CD14-positive monocyte (primary cell): ENCODE measurements at regions not wholly inside any gene's neighbourhood (a gene's known extent, or its start where the extent isn't known, plus 50 kb on each side); places are given as distances from the start of the nearest gene placed in this dataset.

Experiments used
- DNase-seq, 3 donors: peaks; one replicate each; pipeline ENCODE4 v3.0.0-alpha.2; 2011 to 2022
- H2AFZ ChIP-seq: 2 replicates; pipeline ENCODE4 v1.6.0; 2012; ENCODE audit warnings: mild to moderate bottlenecking, low read depth, low read length, inconsistent platforms; ENCODE audit not compliant: insufficient read depth, poor library complexity, severe bottlenecking
- H3K27ac ChIP-seq, 2 donors: 1 replicate in 1 of 2; 2 replicates in 1 of 2; pipeline ENCODE4 v1.5.1; 2012 to 2013; ENCODE audit warnings: low read length in 2 of 2, control low read depth in 1 of 2, inconsistent platforms in 1 of 2, low read depth in 1 of 2, mild to moderate bottlenecking in 1 of 2
- H3K27me3 ChIP-seq, 2 donors: one replicate each; pipeline versions ENCODE4 v1.6.0 to v1.6.1; 2011 to 2013; ENCODE audit warnings: low read length in 2 of 2; ENCODE audit not compliant: control insufficient read depth in 2 of 2, insufficient read depth in 2 of 2
- H3K36me3 ChIP-seq, 2 donors: replicated peaks in 1 of 2; 1 replicate in 1 of 2; 2 replicates in 1 of 2; pipeline versions ENCODE4 v1.5.1 to v1.6.1; 2012 to 2013; ENCODE audit warnings: low read length in 2 of 2, control low read depth in 1 of 2, inconsistent platforms in 1 of 2, mild to moderate bottlenecking in 1 of 2; ENCODE audit not compliant: insufficient read depth in 2 of 2, control insufficient read depth in 1 of 2
- H3K4me1 ChIP-seq, 2 donors: 1 replicate in 1 of 2; 2 replicates in 1 of 2; pipeline versions ENCODE4 v1.5.1 to v1.6.1; 2012 to 2013; ENCODE audit warnings: low read length in 2 of 2, control low read depth in 1 of 2, inconsistent platforms in 1 of 2, mild to moderate bottlenecking in 1 of 2, moderate library complexity in 1 of 2; ENCODE audit not compliant: insufficient read depth in 2 of 2, control insufficient read depth in 1 of 2
- H3K4me2 ChIP-seq: replicated peaks from 2 replicates; pipeline ENCODE3; 2012; ENCODE audit warnings: low read length, moderate library complexity, mild to moderate bottlenecking; ENCODE audit not compliant: poor library complexity, severe bottlenecking; ENCODE audit errors: extremely low read depth
- H3K4me3 ChIP-seq, 3 experiments: fragments of 200-600 bp in 1 of 3; sonication (generic) in 1 of 3; replicated peaks in 1 of 3; 1 replicate in 2 of 3; 2 replicates in 1 of 3; pipeline ENCODE4 v1.5.1; 2011 to 2013; ENCODE audit warnings: low read length in 3 of 3, mild to moderate bottlenecking in 3 of 3, control low read depth in 2 of 3, low read depth in 2 of 3, inconsistent platforms in 1 of 3, moderate library complexity in 1 of 3
- H3K79me2 ChIP-seq: 2 replicates; pipeline ENCODE4 v1.6.0; 2012; ENCODE audit warnings: mild to moderate bottlenecking, control low read depth, inconsistent platforms, low read length, moderate library complexity; ENCODE audit not compliant: insufficient read depth
- H3K9ac ChIP-seq: 2 replicates; pipeline ENCODE4 v1.6.0; 2017; ENCODE audit warnings: low read length, mild to moderate bottlenecking; ENCODE audit not compliant: insufficient read depth, poor library complexity, severe bottlenecking
- H3K9me3 ChIP-seq, 2 donors: replicated peaks in 1 of 2; 1 replicate in 1 of 2; 2 replicates in 1 of 2; pipeline versions ENCODE4 v1.5.1 to v1.6.1; 2012 to 2013; ENCODE audit warnings: low read length in 2 of 2, control low read depth in 1 of 2; ENCODE audit not compliant: control insufficient read depth in 1 of 2, insufficient read depth in 1 of 2
- H4K20me1 ChIP-seq: 2 replicates; pipeline ENCODE4 v1.6.0; 2012; ENCODE audit warnings: mild to moderate bottlenecking, low read length, control low read depth, moderate library complexity; ENCODE audit not compliant: insufficient read depth
- H3K27ac Mint-ChIP-seq, 7 donors: one replicate each; pipeline ENCODE4 v1.8.0; 2020; ENCODE audit warnings: mild to moderate bottlenecking in 7 of 7, mixed read lengths in 7 of 7, moderate library complexity in 6 of 7, inconsistent platforms in 2 of 7
- H3K27me3 Mint-ChIP-seq, 3 donors: one replicate each; pipeline ENCODE4 v1.8.0; 2021 to 2022; ENCODE audit warnings: low read depth in 3 of 3, mild to moderate bottlenecking in 3 of 3, mixed read lengths in 3 of 3, moderate library complexity in 3 of 3, inconsistent platforms in 1 of 3
- H3K36me3 Mint-ChIP-seq, 2 donors: one replicate each; pipeline ENCODE4 v1.8.0; 2020; ENCODE audit warnings: mixed read lengths in 2 of 2, inconsistent platforms in 1 of 2, mild to moderate bottlenecking in 1 of 2
- H3K4me1 Mint-ChIP-seq: one replicate; pipeline ENCODE4 v1.8.0; 2020; ENCODE audit warnings: mild to moderate bottlenecking, mixed read lengths
- H3K4me3 Mint-ChIP-seq, 2 donors: one replicate each; pipeline ENCODE4 v1.8.0; 2020; ENCODE audit warnings: mild to moderate bottlenecking in 2 of 2, mixed read lengths in 2 of 2, moderate library complexity in 1 of 2
- H3K9me3 Mint-ChIP-seq, 7 donors: one replicate each; pipeline ENCODE4 v1.8.0; 2020 to 2022; ENCODE audit warnings: mixed read lengths in 7 of 7, mild to moderate bottlenecking in 6 of 7, moderate library complexity in 6 of 7, inconsistent platforms in 2 of 7
- WGBS: methylation state at CpG from one replicate; pipeline ENCODE4 v1.1.5; 2013; ENCODE audit warnings: missing lambda C conversion rate; ENCODE audit not compliant: insufficient coverage; 5-methylcytosine and 5-hydroxymethylcytosine counted together
- intact Hi-C, 2 donors: fragments of 100-400 bp; cut with micrococcal nuclease; formaldehyde crosslinking; loops; one replicate each; pipeline versions ENCODE4 v1.15.0 to v1.15.1; 2023
- TF ChIP-seq, protein P1 (sequence below): fragments of 200-600 bp; IDR thresholded peaks from one replicate; pipeline ENCODE4 v1.8.0; 2022; ENCODE audit warnings: antibody characterized with exemption, mild to moderate bottlenecking

DNA sequence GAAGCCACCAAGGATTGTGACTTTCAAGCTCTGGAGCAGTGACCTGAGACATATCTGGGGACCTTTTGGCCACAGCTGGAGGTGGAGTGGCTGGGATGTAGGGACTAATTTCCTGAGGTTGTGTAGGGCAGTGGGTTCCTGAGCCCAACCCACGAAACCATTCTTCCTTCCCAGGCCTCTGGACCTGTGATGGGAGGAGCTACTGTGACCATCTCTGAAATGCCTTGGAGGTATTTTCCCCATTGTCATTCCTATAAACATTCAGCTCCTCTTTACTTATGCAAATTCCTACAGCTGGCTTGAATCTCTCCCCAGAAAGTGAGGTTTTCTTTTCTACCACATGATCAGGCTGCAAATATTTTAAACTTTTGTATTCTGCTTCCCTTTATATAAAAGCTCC is 172.6 kb downstream of the TUSC1 start:
- H3K27me3 Mint-ChIP-seq, result no peaks in the 10 kb centered on the region
- H3K4me1 Mint-ChIP-seq, result no peaks in the 10 kb centered on the region
- Histone ChIP-seq H3K79me2 (no peaks in the 10 kb centered on the region), H3K4me3 (no peak overlapping the region), H3K4me1 (no peaks in the 10 kb centered on the region), H3K27ac (no peak overlapping the region), H2AFZ (no peak overlapping the region), H3K36me3 (no peaks in the 10 kb centered on the region), H3K27me3 (no peaks in the 10 kb centered on the region), H3K9ac (no peak overlapping the region), H4K20me1 (no peaks in the 10 kb centered on the region), H3K9me3 (peaks cover 17 to 25% of the 10 kb centered on the region in 2 donors), H3K4me2 (no peak overlapping the region)
- H3K9me3 Mint-ChIP-seq, result peaks cover 4 to 16% (median 8%) of the 10 kb centered on the region in 7 donors
- no peaks in the 10 kb centered on the region for H3K36me3 Mint-ChIP-seq
- no peak overlapping the region for H3K4me3 Mint-ChIP-seq
- no peak for DNase-seq
- WGBS, result no CpG with 5 or more reads among the region's 1 CpG
- no peak overlapping the region for H3K27ac Mint-ChIP-seq
- intact Hi-C loops, result no loop called here
- TF ChIP-seq, protein P1, sequence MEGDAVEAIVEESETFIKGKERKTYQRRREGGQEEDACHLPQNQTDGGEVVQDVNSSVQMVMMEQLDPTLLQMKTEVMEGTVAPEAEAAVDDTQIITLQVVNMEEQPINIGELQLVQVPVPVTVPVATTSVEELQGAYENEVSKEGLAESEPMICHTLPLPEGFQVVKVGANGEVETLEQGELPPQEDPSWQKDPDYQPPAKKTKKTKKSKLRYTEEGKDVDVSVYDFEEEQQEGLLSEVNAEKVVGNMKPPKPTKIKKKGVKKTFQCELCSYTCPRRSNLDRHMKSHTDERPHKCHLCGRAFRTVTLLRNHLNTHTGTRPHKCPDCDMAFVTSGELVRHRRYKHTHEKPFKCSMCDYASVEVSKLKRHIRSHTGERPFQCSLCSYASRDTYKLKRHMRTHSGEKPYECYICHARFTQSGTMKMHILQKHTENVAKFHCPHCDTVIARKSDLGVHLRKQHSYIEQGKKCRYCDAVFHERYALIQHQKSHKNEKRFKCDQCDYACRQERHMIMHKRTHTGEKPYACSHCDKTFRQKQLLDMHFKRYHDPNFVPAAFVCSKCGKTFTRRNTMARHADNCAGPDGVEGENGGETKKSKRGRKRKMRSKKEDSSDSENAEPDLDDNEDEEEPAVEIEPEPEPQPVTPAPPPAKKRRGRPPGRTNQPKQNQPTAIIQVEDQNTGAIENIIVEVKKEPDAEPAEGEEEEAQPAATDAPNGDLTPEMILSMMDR, result no peak

- intact Hi-C loops, result no loop called here
- Mint-ChIP-seq H3K4me1 (no peaks in the 10 kb centered on the region), H3K9me3 (peaks cover 0 to 2% (median 0%) of the 10 kb centered on the region in 7 donors), H3K4me3 (no peak overlapping the region), H3K36me3 (no peaks in the 10 kb centered on the region), H3K27ac (no peak overlapping the region), H3K27me3 (peaks cover 0 to 4% (median 0%) of the 10 kb centered on the region in 3 donors)
- Histone ChIP-seq H3K9ac (no peak overlapping the region), H3K4me1 (no peaks in the 10 kb centered on the region), H3K27me3 (no peaks in the 10 kb centered on the region), H3K79me2 (no peaks in the 10 kb centered on the region), H3K36me3 (no peaks in the 10 kb centered on the region), H3K4me2 (no peak overlapping the region), H3K4me3 (no peak overlapping the region), H2AFZ (no peak overlapping the region), H3K9me3 (no peaks in the 10 kb centered on the region), H4K20me1 (no peaks in the 10 kb centered on the region), H3K27ac (no peak overlapping the region)
- no peak for DNase-seq
- WGBS, result no CpG with 5 or more reads among the region's 1 CpG
- TF ChIP-seq, protein P1, result no peak
Observed at GRCh38 chr9:25481372-25481771, 196.9 kb downstream of the TUSC1 start.
